Amniotic stem cell (primary cell): ENCODE measurements at regions not wholly inside any gene's neighbourhood (a gene's known extent, or its start where the extent isn't known, plus 50 kb on each side); places are given as distances from the start of the nearest gene placed in this dataset.
"Not testable (repeated sequence)": the region's sequence is repeated elsewhere in the genome, so short reads cannot be mapped to it uniquely, and the experiment has no call there.

Experiments
- DNase-seq: peaks from one replicate; lab custom pipeline; 2025; lab: John Stamatoyannopoulos, UW

GRCh38 chrX:96214681-96215080, 470.0 kb upstream of the DIAPH2 start:
- DNase-seq = not testable (repeated sequence)

- DNase-seq = no peak
Measured at GRCh38 chrX:96224279-96224678, 460.4 kb upstream of the DIAPH2 start.

DNA sequence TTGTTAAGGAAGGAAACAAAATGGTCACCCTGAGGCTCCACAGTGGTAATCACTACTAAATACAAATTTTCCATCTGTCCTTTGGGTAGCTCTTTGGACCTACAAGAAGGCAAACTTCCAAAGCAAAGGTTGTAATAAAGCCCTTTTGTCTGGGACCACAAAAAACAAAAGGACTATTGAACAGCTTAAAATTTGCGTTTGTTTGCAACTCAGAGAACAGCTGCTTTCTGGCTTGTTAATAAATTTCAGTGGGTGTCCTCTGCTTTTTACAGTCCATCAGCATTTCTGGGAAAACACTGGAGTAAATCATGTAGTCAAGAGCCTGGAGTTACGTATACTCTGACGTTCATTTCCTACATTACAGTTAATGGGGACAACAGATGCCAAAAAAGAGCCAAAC, 439.7 kb upstream of the DIAPH2 start:
- no peak for DNase-seq

- DNase-seq = no peak
Measured at GRCh38 chrX:96246436-96246835, 438.2 kb upstream of the DIAPH2 start.
